Endothelial cell (in vitro differentiated cells): ENCODE measurements at regions not wholly inside any gene's neighbourhood (a gene's known extent, or its start where the extent isn't known, plus 50 kb on each side); places are given as distances from the start of the nearest gene placed in this dataset.

Source experiments
- DNase-seq: peaks from one replicate; pipeline ENCODE4 v3.0.0; 2021; ENCODE audit warnings: low spot score
- H3K27ac Mint-ChIP-seq: one replicate; pipeline ENCODE4 v1.8.0; 2021; ENCODE audit warnings: mixed read lengths, inconsistent platforms; ENCODE audit not compliant: unreplicated experiment
- H3K27me3 Mint-ChIP-seq: one replicate; pipeline ENCODE4 v1.8.0; 2021; ENCODE audit warnings: mild to moderate bottlenecking, moderate library complexity, mixed read lengths, inconsistent platforms; ENCODE audit not compliant: unreplicated experiment
- H3K36me3 Mint-ChIP-seq: one replicate; pipeline ENCODE4 v1.8.0; 2021; ENCODE audit warnings: mild to moderate bottlenecking, low read depth, mixed read lengths, inconsistent platforms; ENCODE audit not compliant: unreplicated experiment
- H3K4me1 Mint-ChIP-seq: one replicate; pipeline ENCODE4 v1.8.0; 2021; ENCODE audit warnings: mild to moderate bottlenecking, mixed read lengths, inconsistent platforms; ENCODE audit not compliant: unreplicated experiment
- H3K4me3 Mint-ChIP-seq: one replicate; pipeline ENCODE4 v1.8.0; 2021; ENCODE audit warnings: mild to moderate bottlenecking, mixed read lengths, inconsistent platforms; ENCODE audit not compliant: unreplicated experiment
- H3K9me3 Mint-ChIP-seq: one replicate; pipeline ENCODE4 v1.8.0; 2021; ENCODE audit warnings: mixed read lengths, inconsistent platforms; ENCODE audit not compliant: unreplicated experiment
- CTCF ChIP-seq: fragments of 200-600 bp; sonication (generic); IDR thresholded peaks from one replicate; pipeline ENCODE4 v1.5.0; 2021; ENCODE audit warnings: antibody characterized with exemption; ENCODE audit not compliant: unreplicated experiment

GRCh38 chr13:42405665-42406390 is 133.9 kb downstream of the AKAP11 start:
- Mint-ChIP-seq H3K27me3 (peaks cover 1% of the 10 kb centered on the region), H3K4me3 (no peak overlapping the region), H3K27ac (no peak overlapping the region), H3K4me1 (no peaks in the 10 kb centered on the region), H3K36me3 (no peaks in the 10 kb centered on the region), H3K9me3 (no peaks in the 10 kb centered on the region)
- DNase-seq, result no peak
- no peak for TF ChIP-seq CTCF

- Mint-ChIP-seq H3K27ac (no peak overlapping the region), H3K4me3 (no peak overlapping the region), H3K36me3 (no peaks in the 10 kb centered on the region), H3K9me3 (no peaks in the 10 kb centered on the region), H3K27me3 (no peaks in the 10 kb centered on the region), H3K4me1 (peaks cover 8% of the 10 kb centered on the region)
- no peak for TF ChIP-seq CTCF
- DNase-seq, result no peak
These were observed 137.1 kb downstream of the AKAP11 start for GRCh38 chr13:42409075-42409474.

GRCh38 chr13:42409551-42409950 is 137.6 kb downstream of the AKAP11 start:
- H3K4me1 Mint-ChIP-seq, result peaks cover 8% of the 10 kb centered on the region

GRCh38 chr13:42412812-42413483 is 141.0 kb downstream of the AKAP11 start:
- H3K27ac Mint-ChIP-seq, result no peak overlapping the region
- no peak overlapping the region for H3K4me3 Mint-ChIP-seq
- TF ChIP-seq CTCF, result no peak
- H3K9me3 Mint-ChIP-seq, result no peaks in the 10 kb centered on the region
- H3K36me3 Mint-ChIP-seq, result no peaks in the 10 kb centered on the region
- peaks cover 8% of the 10 kb centered on the region for H3K4me1 Mint-ChIP-seq
- no peaks in the 10 kb centered on the region for H3K27me3 Mint-ChIP-seq
- no peak for DNase-seq

More at GRCh38 chr13:42409551-42409950, 137.6 kb downstream of the AKAP11 start:
- no peak overlapping the region for H3K4me3 Mint-ChIP-seq
- H3K27me3 Mint-ChIP-seq, result no peaks in the 10 kb centered on the region
- no peak for TF ChIP-seq CTCF
- no peaks in the 10 kb centered on the region for H3K9me3 Mint-ChIP-seq
- H3K27ac Mint-ChIP-seq, result no peak overlapping the region
- no peaks in the 10 kb centered on the region for H3K36me3 Mint-ChIP-seq
- no peak for DNase-seq

GRCh38 chr13:42413484-42413815 is 141.5 kb downstream of the AKAP11 start:
- Mint-ChIP-seq H3K4me1 (peaks cover 8% of the 10 kb centered on the region), H3K27ac (no peak overlapping the region), H3K4me3 (no peak overlapping the region), H3K36me3 (no peaks in the 10 kb centered on the region), H3K9me3 (no peaks in the 10 kb centered on the region), H3K27me3 (no peaks in the 10 kb centered on the region)
- no peak for DNase-seq
- no peak for TF ChIP-seq CTCF
